ENCODE measurements at regions not wholly inside any gene's neighbourhood (a gene's known extent, or its start where the extent isn't known, plus 50 kb on each side); places are given as distances from the start of the nearest gene placed in this dataset.

- no peak for FAIRE-seq
- no peak for DNase-seq (ENCODE audit: low read depth, low spot score)
- TF ChIP-seq EZH2 (IDR thresholded peaks at IDR 0.05; ENCODE audit: low read length) (no peak), CTCF (optimal IDR thresholded peaks at IDR 0.05 in 1 of 3, IDR thresholded peaks at IDR 0.05 in 1 of 3, conservative IDR thresholded peaks at IDR 0.05 in 1 of 3; ENCODE audit: extremely low read depth in 1 of 3, insufficient read depth in 2 of 3, low read length in 3 of 3) (no peak)
- no peak overlapping the region for H2AFZ ChIP-seq (ENCODE audit: control insufficient read depth, low read length)
- no peaks in the 10 kb centered on the region for H3K36me3 ChIP-seq (ENCODE audit: control insufficient read depth in 2 of 2, extremely low read depth in 1 of 2, insufficient read depth in 2 of 2, low read length in 2 of 2)
- no peaks in the 10 kb centered on the region for H3K4me1 ChIP-seq (ENCODE audit: control insufficient read depth, extremely low read depth, insufficient read depth, low read length)
- H3K9ac ChIP-seq (ENCODE audit: control insufficient read depth, extremely low read depth, insufficient read depth, low read length) = no peak overlapping the region
- dilution Hi-C loops (cut with MboI; ENCODE audit: extremely low pct_ligation_motif_present, low sequenced_read_pairs) = no loop called here
- H3K9me1 ChIP-seq (ENCODE audit: control insufficient read depth, extremely low read depth, insufficient read depth, low read length) = no peaks in the 10 kb centered on the region
- H3K27me3 ChIP-seq (ENCODE audit: control insufficient read depth, extremely low read depth, insufficient read depth, low read length) = no peaks in the 10 kb centered on the region
- no peak overlapping the region for H3K4me3 ChIP-seq (ENCODE audit: control insufficient read depth in 2 of 3, extremely low read depth in 1 of 3, insufficient read depth in 2 of 3, low read depth in 1 of 3, low read length in 3 of 3)
- H4K20me1 ChIP-seq (ENCODE audit: control insufficient read depth, extremely low read depth, insufficient read depth, low read length) = no peaks in the 10 kb centered on the region
- H3K4me2 ChIP-seq (ENCODE audit: control insufficient read depth, extremely low read depth, insufficient read depth, low read depth, low read length) = no peak overlapping the region
- H3K9me3 ChIP-seq (ENCODE audit: control insufficient read depth, low read depth, low read length) = peaks cover 2% of the 10 kb centered on the region
- no peaks in the 10 kb centered on the region for H3K79me2 ChIP-seq (ENCODE audit: control insufficient read depth, insufficient read depth, low read length)
- H3K27ac ChIP-seq (ENCODE audit: control insufficient read depth, insufficient read depth, low read length) = no peak overlapping the region
Measured at GRCh38 chrX:4322916-4323315, 609.5 kb upstream of the PRKX start.

GRCh38 chrX:4320436-4320947 lies 607.0 kb upstream of the PRKX start:
- FAIRE-seq = no peak

More at GRCh38 chrX:4320436-4320947, 607.0 kb upstream of the PRKX start:
- H2AFZ ChIP-seq (ENCODE audit: control insufficient read depth, low read length) = no peak overlapping the region
- H3K27ac ChIP-seq (ENCODE audit: control insufficient read depth, insufficient read depth, low read length) = no peak overlapping the region
- no peaks in the 10 kb centered on the region for H3K9me1 ChIP-seq (ENCODE audit: control insufficient read depth, extremely low read depth, insufficient read depth, low read length)
- H3K4me2 ChIP-seq (ENCODE audit: control insufficient read depth, extremely low read depth, insufficient read depth, low read depth, low read length) = no peak overlapping the region
- H4K20me1 ChIP-seq (ENCODE audit: control insufficient read depth, extremely low read depth, insufficient read depth, low read length) = no peaks in the 10 kb centered on the region
- dilution Hi-C loops (cut with MboI; ENCODE audit: extremely low pct_ligation_motif_present, low sequenced_read_pairs) = no loop called here
- H3K4me1 ChIP-seq (ENCODE audit: control insufficient read depth, extremely low read depth, insufficient read depth, low read length) = no peaks in the 10 kb centered on the region
- no peaks in the 10 kb centered on the region for H3K27me3 ChIP-seq (ENCODE audit: control insufficient read depth, extremely low read depth, insufficient read depth, low read length)
- no peak for TF ChIP-seq CTCF (optimal IDR thresholded peaks at IDR 0.05 in 1 of 3, IDR thresholded peaks at IDR 0.05 in 1 of 3, conservative IDR thresholded peaks at IDR 0.05 in 1 of 3; ENCODE audit: extremely low read depth in 1 of 3, insufficient read depth in 2 of 3, low read length in 3 of 3)
- no peak for TF ChIP-seq EZH2 (IDR thresholded peaks at IDR 0.05; ENCODE audit: low read length)
- no peak overlapping the region for H3K4me3 ChIP-seq (ENCODE audit: control insufficient read depth in 2 of 3, extremely low read depth in 1 of 3, insufficient read depth in 2 of 3, low read depth in 1 of 3, low read length in 3 of 3)
- no peak overlapping the region for H3K9ac ChIP-seq (ENCODE audit: control insufficient read depth, extremely low read depth, insufficient read depth, low read length)
- H3K9me3 ChIP-seq (ENCODE audit: control insufficient read depth, low read depth, low read length) = peaks cover 2% of the 10 kb centered on the region
- no peak for DNase-seq (ENCODE audit: low read depth, low spot score)
- H3K36me3 ChIP-seq (ENCODE audit: control insufficient read depth in 2 of 2, extremely low read depth in 1 of 2, insufficient read depth in 2 of 2, low read length in 2 of 2) = no peaks in the 10 kb centered on the region
- H3K79me2 ChIP-seq (ENCODE audit: control insufficient read depth, insufficient read depth, low read length) = no peaks in the 10 kb centered on the region
